Prostate gland (tissue), 2 donors: ENCODE measurements at regions not wholly inside any gene's neighbourhood (a gene's known extent, or its start where the extent isn't known, plus 50 kb on each side); places are given as distances from the start of the nearest gene placed in this dataset.

Experiments used
- DNase-seq: peaks from one replicate; pipeline ENCODE4 v3.0.0-alpha.2; 2019; ENCODE audit warnings: low spot score
- H3K27ac ChIP-seq, 2 donors: fragments of 200-600 bp; sonication (generic); 2 replicates each; pipeline ENCODE4 v1.5.1; 2017 to 2019
- H3K27me3 ChIP-seq: fragments of 200-600 bp; sonication (generic); replicated peaks from 2 replicates; pipeline ENCODE4 v1.5.1; 2019; ENCODE audit not compliant: insufficient read depth
- H3K36me3 ChIP-seq, 2 donors: fragments of 200-600 bp; sonication (generic); 1 replicate in 1 of 2; 2 replicates in 1 of 2; pipeline versions ENCODE4 v1.5.1 to v1.8.1; 2017 to 2019
- H3K4me1 ChIP-seq: fragments of 200-600 bp; sonication (generic); replicated peaks from 2 replicates; pipeline ENCODE4 v1.5.1; 2019
- H3K4me3 ChIP-seq, 2 donors: fragments of 200-600 bp; sonication (generic); 2 replicates each; pipeline ENCODE4 v1.5.1; 2017 to 2019
- H3K9me3 ChIP-seq: fragments of 200-600 bp; sonication (generic); 2 replicates; pipeline ENCODE4 v1.5.1; 2017
- CTCF ChIP-seq, 4 experiments: fragments of 200-600 bp in 2 of 4; fragments of 450-650 bp in 2 of 4; sonication (generic) in 2 of 4; IDR thresholded peaks; 1 replicate in 3 of 4; 2 replicates in 1 of 4; pipeline ENCODE4 v1.5.1; 2016 to 2019; ENCODE audit warnings: antibody characterized with exemption in 4 of 4, mild to moderate bottlenecking in 2 of 4, moderate library complexity in 2 of 4
- POLR2A ChIP-seq: fragments of 450-650 bp; IDR thresholded peaks from one replicate; pipeline ENCODE4 v1.6.1; 2016; ENCODE audit warnings: antibody characterized with exemption, mild to moderate bottlenecking
- POLR2AphosphoS5 ChIP-seq: sonication (generic); formaldehyde crosslinking; IDR thresholded peaks from one replicate; pipeline ENCODE4 v1.6.1; 2017; ENCODE audit warnings: antibody characterized with exemption
- WGBS: methylation state at CpG from one replicate; pipeline ENCODE4 v1.1.5; 2018; 5-methylcytosine and 5-hydroxymethylcytosine counted together
- intact Hi-C: fragments of 100-400 bp; cut with DNase I; formaldehyde crosslinking; loops from one replicate; pipeline ENCODE4 v1.14.2; 2022

- whole genome bisulfite sequencing = 63% methylated on average over 5 of the region's 5 CpGs
- Histone ChIP-seq H3K4me1 (no peaks in the 10 kb centered on the region), H3K27ac (no peak overlapping the region), H3K27me3 (no peaks in the 10 kb centered on the region), H3K36me3 (no peaks in the 10 kb centered on the region), H3K4me3 (no peak overlapping the region), H3K9me3 (no peaks in the 10 kb centered on the region)
- intact Hi-C loops = no loop called here
- no peak for TF ChIP-seq POLR2A
- TF ChIP-seq CTCF (IDR thresholded peaks at IDR 0.05) = no peak
- no peak for TF ChIP-seq POLR2AphosphoS5
- DNase-seq = no peak
Observed at GRCh38 chr4:180766045-180766444, 1477.2 kb upstream of the TENM3 start.

GRCh38 chr4:180766944-180767729 lies 1476.1 kb upstream of the TENM3 start:
- Histone ChIP-seq H3K4me1 (no peaks in the 10 kb centered on the region), H3K27me3 (no peaks in the 10 kb centered on the region), H3K36me3 (no peaks in the 10 kb centered on the region), H3K27ac (no peak overlapping the region), H3K4me3 (no peak overlapping the region), H3K9me3 (no peaks in the 10 kb centered on the region)
- TF ChIP-seq CTCF (IDR thresholded peaks at IDR 0.05) = no peak
- no peak for TF ChIP-seq POLR2A
- no peak for TF ChIP-seq POLR2AphosphoS5
- DNase-seq = no peak
- intact Hi-C loops = no loop called here
- 24% methylated on average over 9 of the region's 9 CpGs for WGBS

GRCh38 chr4:180768610-180769009 lies 1474.6 kb upstream of the TENM3 start:
- intact Hi-C loops = no loop called here
- DNase-seq = no peak
- no peaks in the 10 kb centered on the region for H3K36me3 ChIP-seq
- no peaks in the 10 kb centered on the region for H3K27me3 ChIP-seq
- no peaks in the 10 kb centered on the region for H3K9me3 ChIP-seq
- H3K4me1 ChIP-seq = no peaks in the 10 kb centered on the region
- TF ChIP-seq POLR2AphosphoS5 = no peak
- 88% methylated on average over 3 of the region's 3 CpGs for WGBS
- no peak overlapping the region for H3K27ac ChIP-seq
- H3K4me3 ChIP-seq = no peak overlapping the region

- no peaks in the 10 kb centered on the region for H3K36me3 ChIP-seq
- H3K27me3 ChIP-seq = no peaks in the 10 kb centered on the region
- no peak overlapping the region for H3K4me3 ChIP-seq
- no peaks in the 10 kb centered on the region for H3K4me1 ChIP-seq
- no peaks in the 10 kb centered on the region for H3K9me3 ChIP-seq
- intact Hi-C loops = no loop called here
- WGBS = 88% methylated on average over 3 of the region's 3 CpGs
- TF ChIP-seq CTCF (IDR thresholded peaks at IDR 0.05) (no peak), POLR2A (no peak), POLR2AphosphoS5 (no peak)
- H3K27ac ChIP-seq = no peak overlapping the region
- DNase-seq = no peak
Observed at GRCh38 chr4:180769791-180770190, 1473.4 kb upstream of the TENM3 start.

GRCh38 chr4:180770265-180770664 lies 1472.9 kb upstream of the TENM3 start:
- intact Hi-C loops = no loop called here
- TF ChIP-seq CTCF (IDR thresholded peaks at IDR 0.05) = no peak
- no peak for TF ChIP-seq POLR2AphosphoS5
- TF ChIP-seq POLR2A = no peak
- Histone ChIP-seq H3K36me3 (no peaks in the 10 kb centered on the region), H3K4me1 (no peaks in the 10 kb centered on the region), H3K4me3 (no peak overlapping the region), H3K27me3 (no peaks in the 10 kb centered on the region), H3K27ac (no peak overlapping the region), H3K9me3 (no peaks in the 10 kb centered on the region)
- WGBS = 58% methylated on average over 2 of the region's 2 CpGs
- DNase-seq = no peak
